ENCODE measurements at regions not wholly inside any gene's neighbourhood (a gene's known extent, or its start where the extent isn't known, plus 50 kb on each side); places are given as distances from the start of the nearest gene placed in this dataset.

GRCh38 chr4:155535802-155536454 lies 130.7 kb upstream of the GUCY1A1 start:
- Histone ChIP-seq H3K4ac (replicated peaks; ENCODE audit: insufficient read length, low read depth, low read length) (no peak overlapping the region), H4K20me1 (replicated peaks in 1 of 2; ENCODE audit: control insufficient read depth in 1 of 2, insufficient read depth in 2 of 2, low read length in 2 of 2) (no peaks in the 10 kb centered on the region), H4K5ac (ENCODE audit: insufficient read length, low read depth, low read length) (no peak overlapping the region), H2BK12ac (ENCODE audit: low read depth, low read length) (no peak overlapping the region), H3K4me1 (replicated peaks in 1 of 4; ENCODE audit: control insufficient read depth in 3 of 4, insufficient read depth in 4 of 4, low read length in 3 of 4) (no peaks in the 10 kb centered on the region), H2AFZ (ENCODE audit: low read length) (no peak overlapping the region), H2BK15ac (ENCODE audit: low read length) (no peak overlapping the region), H2BK5ac (ENCODE audit: low read depth, low read length) (no peak overlapping the region), H3K9ac (replicated peaks in 1 of 4; ENCODE audit: extremely low read depth in 1 of 4, low read depth in 3 of 4, low read length in 3 of 4) (no peak overlapping the region), H3K79me2 (ENCODE audit: control insufficient read depth in 1 of 2, insufficient read depth in 2 of 2, low read length in 2 of 2) (no peaks in the 10 kb centered on the region), H3K18ac (ENCODE audit: extremely low read depth, low read length) (no peak overlapping the region), H3K4me2 (ENCODE audit: insufficient read depth in 1 of 2, low read depth in 2 of 2, low read length in 2 of 2) (no peak overlapping the region), H3K4me3 (ENCODE audit: extremely low read depth in 1 of 4, insufficient read depth in 2 of 4, low read depth in 3 of 4, low read length in 4 of 4) (no peak overlapping the region), H3K14ac (ENCODE audit: insufficient read length) (no peak overlapping the region), H3K27ac (ENCODE audit: low read depth, low read length) (no peak overlapping the region), H4K91ac (replicated peaks; ENCODE audit: insufficient read length, low read length) (no peak overlapping the region), H3K36me3 (ENCODE audit: control insufficient read depth in 2 of 4, insufficient read depth in 4 of 4, low read length in 3 of 4) (no peaks in the 10 kb centered on the region), H3K23ac (ENCODE audit: insufficient read length) (no peak overlapping the region), H2BK120ac (replicated peaks; ENCODE audit: low read depth, low read length) (no peak overlapping the region), H4K8ac (ENCODE audit: extremely low read depth, insufficient read depth, low read length) (no peak overlapping the region), H3K79me1 (ENCODE audit: low read depth, low read length) (no peaks in the 10 kb centered on the region), H3K27me3 (replicated peaks in 1 of 4; ENCODE audit: control insufficient read depth in 3 of 4, extremely low read depth in 1 of 4, insufficient read depth in 3 of 4, low read length in 3 of 4) (no peaks in the 10 kb centered on the region), H2BK20ac (ENCODE audit: low read length) (no peak overlapping the region), H3K23me2 (ENCODE audit: low read depth, low read length) (no peaks in the 10 kb centered on the region), H3K56ac (replicated peaks; ENCODE audit: insufficient read length, low read depth, low read length) (no peak overlapping the region), H3K9me3 (ENCODE audit: insufficient read depth in 2 of 2, low read depth in 1 of 2, low read length in 1 of 2) (no peaks in the 10 kb centered on the region), H2AK5ac (ENCODE audit: low read depth, low read length) (no peak overlapping the region)
- TF ChIP-seq TCF12 (IDR thresholded peaks at IDR 0.05; ENCODE audit: low read depth, low read length): no peak
- CTCF ChIA-PET (ENCODE audit: partially characterized antibody): interaction anchor here (1.1 to 1.7 kb wide), 4 partner anchors 9 to 251 kb away, joined by 3 to 4 read pairs (median 4); no protein-coding TSS in a partner anchor
- POLR2A ChIA-PET (ENCODE audit: partially characterized antibody): no interaction called here
- DNase-seq (ENCODE audit: low read depth in 1 of 2, low spot score in 2 of 2) (no peak), FAIRE-seq (no peak)
- WGBS, 2 experiments (ENCODE audit: extremely low coverage in 1 of 2, insufficient coverage in 1 of 2, insufficient read length in 1 of 2, insufficient replicate concordance in 2 of 2, low coverage in 1 of 2, low lambda C conversion rate in 2 of 2, missing lambda C conversion rate in 1 of 2): 95% methylated on average over 2 of the region's 2 CpGs; no CpG with 5 or more reads in 1 of the 2 experiments

Measured in H1 (cell line).